ENCODE measurements at regions not wholly inside any gene's neighbourhood (a gene's known extent, or its start where the extent isn't known, plus 50 kb on each side); places are given as distances from the start of the nearest gene placed in this dataset.
"Not testable (repeated sequence)": the region's sequence is repeated elsewhere in the genome, so short reads cannot be mapped to it uniquely, and the experiment has no call there.

GRCh38 chr6:20340068-20340848, 61.4 kb upstream of the E2F3 start:
- no peak for DNase-seq (ENCODE audit: low read depth in 2 of 2)

- DNase-seq (ENCODE audit: low read depth in 2 of 2) = no peak
These were observed 60.6 kb upstream of the E2F3 start for GRCh38 chr6:20341096-20341495.

- no peak for DNase-seq (ENCODE audit: low read depth in 2 of 2)
These were observed 60.1 kb upstream of the E2F3 start for GRCh38 chr6:20341564-20341963.

GRCh38 chr6:20346948-20347347, 54.7 kb upstream of the E2F3 start:
- DNase-seq (ENCODE audit: low read depth in 2 of 2) = not testable (repeated sequence)

- no peak for DNase-seq (ENCODE audit: low read depth in 2 of 2)
These were observed 53.6 kb upstream of the E2F3 start for GRCh38 chr6:20348041-20348440.

GRCh38 chr6:20349225-20349624, 52.5 kb upstream of the E2F3 start:
- no peak for DNase-seq (ENCODE audit: low read depth in 2 of 2)

GRCh38 chr6:20350215-20350614, 51.5 kb upstream of the E2F3 start:
- peak in 1 of 2 donors; percentile 27 for DNase-seq (ENCODE audit: low read depth in 2 of 2)

GRCh38 chr6:20351534-20351933, 50.1 kb upstream of the E2F3 start:
- no peak for DNase-seq (ENCODE audit: low read depth in 2 of 2)

Data from lung microvascular endothelial cell (primary cell).